ENCODE measurements at regions not wholly inside any gene's neighbourhood (a gene's known extent, or its start where the extent isn't known, plus 50 kb on each side); places are given as distances from the start of the nearest gene placed in this dataset.

- no peak for DNase-seq (ENCODE audit: low read depth)
These were observed 504.9 kb downstream of the GALR1 start for GRCh38 chr18:77754475-77755044.

- DNase-seq (ENCODE audit: low read depth) = no peak
These were observed 505.5 kb downstream of the GALR1 start for GRCh38 chr18:77755187-77755586.

- DNase-seq (ENCODE audit: low read depth) = no peak
These were observed 511.7 kb downstream of the GALR1 start for GRCh38 chr18:77761332-77761731.

GRCh38 chr18:77762014-77762413, 512.4 kb downstream of the GALR1 start:
- no peak for DNase-seq (ENCODE audit: low read depth)

- no peak for DNase-seq (ENCODE audit: low read depth)
These were observed 513.0 kb downstream of the GALR1 start for GRCh38 chr18:77762642-77763041.

GRCh38 chr18:77763530-77764145, 514.0 kb downstream of the GALR1 start:
- DNase-seq (ENCODE audit: low read depth) = no peak

- peak; percentile 3 for DNase-seq (ENCODE audit: low read depth)
These were observed 515.8 kb downstream of the GALR1 start for GRCh38 chr18:77765468-77765867.

- DNase-seq (ENCODE audit: low read depth) = no peak
These were observed 516.8 kb downstream of the GALR1 start for GRCh38 chr18:77766421-77766820.

GRCh38 chr18:77772177-77772576, 522.5 kb downstream of the GALR1 start:
- no peak for DNase-seq (ENCODE audit: low read depth)

- no peak for DNase-seq (ENCODE audit: low read depth)
These were observed 526.5 kb downstream of the GALR1 start for GRCh38 chr18:77776104-77776503.

- DNase-seq (ENCODE audit: low read depth) = no peak
These were observed 527.5 kb downstream of the GALR1 start for GRCh38 chr18:77777163-77777562.

- no peak for DNase-seq (ENCODE audit: low read depth)
These were observed 535.2 kb downstream of the GALR1 start for GRCh38 chr18:77784759-77785379.

GRCh38 chr18:77785415-77785975, 535.8 kb downstream of the GALR1 start:
- DNase-seq (ENCODE audit: low read depth) = no peak

GRCh38 chr18:77803024-77803423, 553.4 kb downstream of the GALR1 start:
- DNase-seq (ENCODE audit: low read depth) = no peak

- DNase-seq (ENCODE audit: low read depth) = no peak
These were observed 554.7 kb downstream of the GALR1 start for GRCh38 chr18:77804382-77804781.

- DNase-seq (ENCODE audit: low read depth) = no peak
These were observed 558.0 kb downstream of the GALR1 start for GRCh38 chr18:77807650-77808049.

GRCh38 chr18:77811503-77811902, 561.9 kb downstream of the GALR1 start:
- DNase-seq (ENCODE audit: low read depth) = peak; percentile 11

- DNase-seq (ENCODE audit: low read depth) = no peak
These were observed 566.2 kb downstream of the GALR1 start for GRCh38 chr18:77815666-77816338.

- no peak for DNase-seq (ENCODE audit: low read depth)
These were observed 568.7 kb downstream of the GALR1 start for GRCh38 chr18:77818328-77818727.

GRCh38 chr18:77820472-77820871, 570.8 kb downstream of the GALR1 start:
- no peak for DNase-seq (ENCODE audit: low read depth)

GRCh38 chr18:77821892-77822291, 572.2 kb downstream of the GALR1 start:
- no peak for DNase-seq (ENCODE audit: low read depth)

- DNase-seq (ENCODE audit: low read depth) = no peak
These were observed 573.0 kb downstream of the GALR1 start for GRCh38 chr18:77822632-77823031.

- no peak for DNase-seq (ENCODE audit: low read depth)
These were observed 584.2 kb downstream of the GALR1 start for GRCh38 chr18:77833807-77834206.

Data from M059J (cell line).